DND-41 (cell line): ENCODE measurements at regions not wholly inside any gene's neighbourhood (a gene's known extent, or its start where the extent isn't known, plus 50 kb on each side); places are given as distances from the start of the nearest gene placed in this dataset.

Source experiments
- CTCF ChIP-seq: IDR thresholded peaks from 2 replicates; pipeline ENCODE4 v1.5.1; 2012; ENCODE audit warnings: borderline replicate concordance, low read length, moderate library complexity, mild to moderate bottlenecking; ENCODE audit not compliant: poor library complexity, severe bottlenecking; ENCODE audit errors: extremely low read depth
- EZH2 ChIP-seq: IDR thresholded peaks from 3 replicates; pipeline ENCODE4 v1.6.1; 2012; ENCODE audit warnings: borderline replicate concordance, low read depth, mild to moderate bottlenecking, moderate library complexity, low read length, inconsistent platforms; ENCODE audit not compliant: severe bottlenecking

GRCh38 chr13:73138638-73139491, 80.1 kb downstream of the KLF5 start:
- TF ChIP-seq CTCF (no peak), EZH2 (no peak)
